ENCODE measurements at regions not wholly inside any gene's neighbourhood (a gene's known extent, or its start where the extent isn't known, plus 50 kb on each side); places are given as distances from the start of the nearest gene placed in this dataset.

DNA sequence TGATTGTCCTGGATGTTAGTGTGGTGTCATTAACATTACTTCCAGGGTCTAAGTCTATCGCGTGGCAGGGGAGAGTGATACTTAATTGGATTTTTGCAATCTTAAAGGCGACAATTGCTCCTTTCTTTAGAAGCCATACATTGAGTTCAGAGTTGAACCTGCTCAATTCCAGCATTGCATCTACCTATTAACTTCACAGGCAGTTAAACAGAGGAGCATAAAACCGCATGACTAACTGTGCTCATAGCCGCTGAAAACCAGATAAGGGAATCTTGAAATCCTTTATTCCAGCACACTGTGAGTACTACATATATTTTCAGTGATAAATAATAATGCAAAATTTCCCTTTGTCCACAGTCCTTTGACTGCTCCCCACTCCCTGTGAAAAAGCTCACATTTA is 255.3 kb downstream of the STK31 start:
- in situ Hi-C loops (cut with HindIII; ENCODE audit: low pct_unique_long_range_greater_than_20kb, low sequenced_read_pairs) = no loop called here
- DNase-seq (ENCODE audit: low read depth, low spot score) = no peak

DNA sequence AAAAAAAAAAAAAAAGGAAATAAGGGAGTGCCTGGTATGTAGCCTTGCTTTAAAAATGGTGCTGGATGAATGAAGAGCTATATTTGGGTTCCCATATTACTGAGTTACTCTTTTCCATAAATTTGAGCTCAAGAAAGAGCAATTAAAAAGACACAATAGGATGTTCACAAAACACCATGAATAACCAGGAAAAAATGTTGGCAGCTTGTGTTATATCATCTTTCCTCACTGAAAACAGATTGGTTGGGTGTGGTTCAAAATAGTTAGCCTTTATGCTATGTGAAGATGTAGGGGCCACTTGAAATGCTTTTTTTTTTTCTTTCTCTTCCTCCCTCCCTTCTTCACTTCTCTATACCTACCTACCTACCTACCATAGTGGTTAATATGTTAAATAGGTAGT is 256.9 kb downstream of the STK31 start:
- in situ Hi-C loops (cut with HindIII; ENCODE audit: low pct_unique_long_range_greater_than_20kb, low sequenced_read_pairs) = no loop called here
- DNase-seq (ENCODE audit: low read depth, low spot score) = no peak

GRCh38 chr7:23967949-23968599 is 258.1 kb downstream of the STK31 start:
- in situ Hi-C loops (cut with HindIII; ENCODE audit: low pct_unique_long_range_greater_than_20kb, low sequenced_read_pairs) = no loop called here
- no peak for DNase-seq (ENCODE audit: low read depth, low spot score)

DNA sequence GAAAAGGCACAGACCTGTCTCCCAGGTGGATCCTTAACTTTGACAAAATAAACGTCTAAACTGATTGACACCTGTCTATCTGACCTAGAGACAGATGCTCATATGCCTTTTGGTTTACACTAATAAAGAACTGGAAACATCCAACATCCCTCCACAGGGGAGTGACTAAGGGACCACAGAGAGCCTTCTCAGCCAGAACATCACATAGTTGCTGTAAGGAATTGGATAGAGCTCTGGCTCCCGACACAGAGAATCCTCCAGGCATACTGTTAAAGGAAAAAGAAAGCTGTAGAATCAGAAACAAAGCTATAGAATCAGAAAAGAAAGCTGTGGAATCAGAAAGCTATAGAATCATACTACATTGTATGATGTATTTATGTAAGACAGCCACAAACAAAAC is 258.8 kb downstream of the STK31 start:
- no peak for DNase-seq (ENCODE audit: low read depth, low spot score)
- in situ Hi-C loops (cut with HindIII; ENCODE audit: low pct_unique_long_range_greater_than_20kb, low sequenced_read_pairs) = no loop called here

DNA sequence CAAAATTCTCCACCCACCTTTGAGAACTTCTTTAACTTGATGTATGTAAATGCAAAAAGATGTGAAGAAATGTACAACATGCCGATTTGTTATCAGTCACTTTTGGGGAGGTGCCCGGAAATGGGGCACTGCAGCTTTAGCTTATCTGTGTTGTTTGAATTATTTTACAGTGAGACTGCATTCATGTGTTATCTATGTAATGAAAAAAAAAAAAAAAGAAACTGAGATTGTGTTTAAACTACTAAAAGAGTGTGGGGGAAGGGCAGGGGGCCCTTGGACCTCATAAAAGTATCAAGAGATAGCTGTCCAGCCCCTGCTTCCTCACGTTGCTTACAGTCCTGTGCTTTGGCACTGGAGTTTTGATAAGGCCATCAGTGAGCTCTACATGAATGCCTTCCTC is 259.4 kb downstream of the STK31 start:
- DNase-seq (ENCODE audit: low read depth, low spot score) = no peak
- in situ Hi-C loops (cut with HindIII; ENCODE audit: low pct_unique_long_range_greater_than_20kb, low sequenced_read_pairs) = no loop called here

GRCh38 chr7:23970193-23970592 is 260.2 kb downstream of the STK31 start:
- in situ Hi-C loops (cut with HindIII; ENCODE audit: low pct_unique_long_range_greater_than_20kb, low sequenced_read_pairs) = no loop called here
- DNase-seq (ENCODE audit: low read depth, low spot score) = no peak

DNA sequence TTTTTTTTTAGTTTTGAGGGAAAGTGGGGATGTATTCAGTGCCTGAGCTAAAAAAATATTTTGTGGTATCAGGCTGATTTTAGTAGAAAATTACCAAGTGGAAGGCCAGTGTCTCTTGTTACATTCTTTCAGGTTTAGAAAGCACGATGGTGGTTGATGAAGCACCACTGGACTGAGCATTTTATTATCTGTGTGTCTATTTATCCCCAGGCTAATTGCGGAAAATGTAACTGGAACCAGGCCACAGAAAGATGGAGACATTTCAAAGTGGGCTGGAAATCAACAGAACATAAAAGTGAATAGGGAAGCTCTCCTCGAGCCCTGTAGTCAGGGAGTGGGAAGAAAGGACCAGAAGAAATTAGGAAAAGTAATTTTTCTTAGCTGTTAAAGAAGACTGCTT is 261.0 kb downstream of the STK31 start:
- in situ Hi-C loops (cut with HindIII; ENCODE audit: low pct_unique_long_range_greater_than_20kb, low sequenced_read_pairs) = no loop called here
- DNase-seq (ENCODE audit: low read depth, low spot score) = no peak

- in situ Hi-C loops (cut with HindIII; ENCODE audit: low pct_unique_long_range_greater_than_20kb, low sequenced_read_pairs) = no loop called here
- DNase-seq (ENCODE audit: low read depth, low spot score) = no peak
Observed at GRCh38 chr7:23972057-23972456, 262.0 kb downstream of the STK31 start.

DNA sequence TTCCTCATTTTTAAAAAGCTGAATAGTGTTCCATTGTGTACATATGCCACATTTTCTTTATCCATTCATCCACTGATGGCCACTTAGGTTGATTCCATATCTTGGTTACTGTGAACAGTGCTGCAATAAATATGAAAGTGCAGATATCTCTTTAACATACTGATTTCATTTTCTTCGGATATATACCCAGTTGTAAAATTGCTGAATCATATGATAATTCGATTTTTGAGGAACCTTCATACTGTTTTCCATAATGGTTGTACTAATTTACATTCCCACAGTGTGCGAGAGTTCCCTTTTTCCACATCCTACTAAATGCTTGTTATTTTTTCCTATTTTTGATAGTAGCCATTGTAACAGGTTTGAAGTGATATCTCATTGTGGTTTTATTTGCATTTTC is 263.2 kb downstream of the STK31 start:
- no peak for DNase-seq (ENCODE audit: low read depth, low spot score)
- in situ Hi-C loops (cut with HindIII; ENCODE audit: low pct_unique_long_range_greater_than_20kb, low sequenced_read_pairs) = no loop called here

GRCh38 chr7:23980081-23980480 is 270.1 kb downstream of the STK31 start:
- in situ Hi-C loops (cut with HindIII; ENCODE audit: low pct_unique_long_range_greater_than_20kb, low sequenced_read_pairs) = no loop called here
- no peak for DNase-seq (ENCODE audit: low read depth, low spot score)

- in situ Hi-C loops (cut with HindIII; ENCODE audit: low pct_unique_long_range_greater_than_20kb, low sequenced_read_pairs) = no loop called here
- DNase-seq (ENCODE audit: low read depth, low spot score) = no peak
Observed at GRCh38 chr7:23981314-23981713, 271.3 kb downstream of the STK31 start.

DNA sequence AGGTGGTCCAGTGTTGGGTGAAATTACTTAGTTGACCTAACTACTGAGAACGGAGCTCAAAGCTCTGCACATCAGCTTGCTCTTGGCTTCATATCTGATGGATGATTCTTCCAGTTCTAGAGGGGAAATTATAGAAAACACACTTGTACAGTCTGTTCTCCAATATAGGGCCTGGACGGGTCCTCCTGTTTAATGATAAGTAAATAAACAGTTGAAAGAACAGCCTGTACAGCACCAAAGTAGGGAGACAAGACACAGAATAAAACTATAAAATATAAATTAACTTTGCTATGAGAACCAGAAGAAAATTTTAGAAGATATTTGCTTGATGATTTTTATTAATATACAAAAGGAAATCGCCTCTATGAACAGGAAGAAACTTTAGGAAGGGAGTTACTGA is 271.7 kb downstream of the STK31 start:
- DNase-seq (ENCODE audit: low read depth, low spot score) = no peak
- in situ Hi-C loops (cut with HindIII; ENCODE audit: low pct_unique_long_range_greater_than_20kb, low sequenced_read_pairs) = no loop called here

GRCh38 chr7:24005517-24005916 is 278.5 kb upstream of the NPY start:
- DNase-seq (ENCODE audit: low read depth, low spot score) = no peak
- in situ Hi-C loops (cut with HindIII; ENCODE audit: low pct_unique_long_range_greater_than_20kb, low sequenced_read_pairs) = no loop called here

DNA sequence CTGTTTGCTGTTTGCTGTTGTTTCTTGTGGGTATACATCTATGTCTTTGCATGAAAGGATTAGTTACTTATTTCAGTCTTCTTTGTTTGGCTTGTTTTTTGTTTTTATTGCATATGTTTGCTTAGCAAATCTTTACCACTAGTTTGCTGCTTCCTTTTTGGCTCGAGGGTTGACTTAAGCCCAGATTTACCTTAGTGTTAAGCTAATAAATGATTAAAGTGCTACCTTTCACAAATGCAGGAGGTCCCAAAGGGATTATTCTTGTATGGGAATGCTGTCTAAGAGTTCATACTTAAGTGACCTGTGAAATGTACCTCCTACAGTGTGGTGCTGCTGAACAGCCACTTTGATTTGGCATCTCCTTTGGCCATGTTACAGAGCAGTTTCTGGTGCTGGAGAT is 273.5 kb upstream of the NPY start:
- DNase-seq (ENCODE audit: low read depth, low spot score) = no peak
- in situ Hi-C loops (cut with HindIII; ENCODE audit: low pct_unique_long_range_greater_than_20kb, low sequenced_read_pairs) = no loop called here

DNA sequence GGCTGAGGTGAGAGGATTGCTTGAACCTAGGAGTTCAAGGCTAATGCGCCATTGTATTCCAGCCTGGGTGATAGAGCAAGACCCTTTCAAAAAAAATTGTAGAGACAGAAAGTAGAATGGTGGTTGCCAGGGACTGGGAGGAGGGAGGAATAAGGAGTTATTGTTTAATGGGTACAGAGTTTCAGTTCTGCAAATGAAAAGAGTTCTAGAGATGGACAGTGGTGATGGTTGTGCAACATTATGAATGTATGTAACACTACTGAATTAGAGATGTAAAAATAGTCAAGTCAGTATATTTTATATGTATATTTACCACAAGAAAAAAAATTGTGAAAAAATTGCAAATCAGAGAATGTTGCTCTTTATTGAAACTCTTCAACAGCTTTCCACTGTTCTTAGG is 266.5 kb upstream of the NPY start:
- in situ Hi-C loops (cut with HindIII; ENCODE audit: low pct_unique_long_range_greater_than_20kb, low sequenced_read_pairs) = no loop called here
- DNase-seq (ENCODE audit: low read depth, low spot score) = no peak

DNA sequence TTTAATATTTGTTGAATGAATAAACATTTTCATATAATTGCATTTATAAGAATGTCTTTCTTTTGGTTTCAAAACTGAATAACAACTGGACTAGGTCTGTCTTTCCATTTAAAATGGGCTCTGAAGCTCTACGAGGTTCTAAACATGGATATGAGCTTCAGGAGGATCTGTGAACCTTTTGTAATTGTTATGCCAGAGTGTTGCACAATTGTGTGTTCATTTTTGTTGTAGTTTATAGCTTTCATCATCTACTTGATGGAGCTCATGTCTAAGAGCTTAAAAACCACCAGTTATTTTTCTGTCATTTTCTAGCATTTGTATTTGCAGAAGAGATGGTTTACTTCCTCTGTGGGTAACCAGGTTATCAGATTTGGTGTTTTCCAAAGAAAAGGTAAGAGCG is 265.7 kb upstream of the NPY start:
- in situ Hi-C loops (cut with HindIII; ENCODE audit: low pct_unique_long_range_greater_than_20kb, low sequenced_read_pairs) = no loop called here
- no peak for DNase-seq (ENCODE audit: low read depth, low spot score)

- no peak for DNase-seq (ENCODE audit: low read depth, low spot score)
- in situ Hi-C loops (cut with HindIII; ENCODE audit: low pct_unique_long_range_greater_than_20kb, low sequenced_read_pairs) = no loop called here
Observed at GRCh38 chr7:24019841-24020240, 264.1 kb upstream of the NPY start.

- in situ Hi-C loops (cut with HindIII; ENCODE audit: low pct_unique_long_range_greater_than_20kb, low sequenced_read_pairs) = no loop called here
- peak; percentile 65 for DNase-seq (ENCODE audit: low read depth, low spot score)
Observed at GRCh38 chr7:24024276-24025068, 259.5 kb upstream of the NPY start.

DNA sequence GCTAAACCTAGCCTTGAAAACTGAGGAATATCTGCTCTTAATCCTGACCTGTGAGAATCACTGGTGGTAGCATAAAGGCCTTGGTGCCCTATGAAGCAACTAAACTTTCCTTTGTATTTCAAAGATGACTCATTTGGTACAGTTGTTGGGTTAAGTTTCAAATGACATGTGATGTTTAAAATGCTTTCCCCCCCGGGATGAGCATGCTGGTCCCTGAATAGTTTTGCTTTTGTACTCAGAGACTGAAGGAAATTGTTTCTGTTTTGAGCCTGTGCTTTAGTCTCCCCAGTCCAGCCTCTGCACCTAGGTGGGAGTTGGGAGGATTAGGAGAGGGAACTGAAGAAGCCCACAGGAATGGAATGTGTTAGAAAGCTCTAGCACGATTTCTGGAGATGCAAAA is 258.9 kb upstream of the NPY start:
- in situ Hi-C loops (cut with HindIII; ENCODE audit: low pct_unique_long_range_greater_than_20kb, low sequenced_read_pairs) = no loop called here
- DNase-seq (ENCODE audit: low read depth, low spot score) = peak; percentile 77

Data from SK-MEL-5 (cell line).